GM13976 (cell line): ENCODE measurements at regions not wholly inside any gene's neighbourhood (a gene's known extent, or its start where the extent isn't known, plus 50 kb on each side); places are given as distances from the start of the nearest gene placed in this dataset.
"Not testable (repeated sequence)": the region's sequence is repeated elsewhere in the genome, so short reads cannot be mapped to it uniquely, and the experiment has no call there.

Experiments
- DNase-seq: peaks from one replicate; pipeline ENCODE4 v3.0.0; 2012; ENCODE audit warnings: low spot score
- in situ Hi-C: fragments of 300-500 bp; cut with MboI; formaldehyde crosslinking; loops from one replicate; pipeline ENCODE4 v1.12.0; 2022; ENCODE audit warnings: low sequenced_read_pairs, mixed read lengths, inconsistent platforms; ENCODE audit not compliant: unreplicated experiment
- TF ChIP-seq, protein P1 (sequence below): IDR thresholded peaks from 2 replicates; pipeline ENCODE4 v1.5.1; 2012; ENCODE audit warnings: borderline replicate concordance, mild to moderate bottlenecking; ENCODE audit not compliant: insufficient read depth; ENCODE audit errors: extremely low read depth, missing control alignments, control extremely low read depth

- TF ChIP-seq, protein P1, sequence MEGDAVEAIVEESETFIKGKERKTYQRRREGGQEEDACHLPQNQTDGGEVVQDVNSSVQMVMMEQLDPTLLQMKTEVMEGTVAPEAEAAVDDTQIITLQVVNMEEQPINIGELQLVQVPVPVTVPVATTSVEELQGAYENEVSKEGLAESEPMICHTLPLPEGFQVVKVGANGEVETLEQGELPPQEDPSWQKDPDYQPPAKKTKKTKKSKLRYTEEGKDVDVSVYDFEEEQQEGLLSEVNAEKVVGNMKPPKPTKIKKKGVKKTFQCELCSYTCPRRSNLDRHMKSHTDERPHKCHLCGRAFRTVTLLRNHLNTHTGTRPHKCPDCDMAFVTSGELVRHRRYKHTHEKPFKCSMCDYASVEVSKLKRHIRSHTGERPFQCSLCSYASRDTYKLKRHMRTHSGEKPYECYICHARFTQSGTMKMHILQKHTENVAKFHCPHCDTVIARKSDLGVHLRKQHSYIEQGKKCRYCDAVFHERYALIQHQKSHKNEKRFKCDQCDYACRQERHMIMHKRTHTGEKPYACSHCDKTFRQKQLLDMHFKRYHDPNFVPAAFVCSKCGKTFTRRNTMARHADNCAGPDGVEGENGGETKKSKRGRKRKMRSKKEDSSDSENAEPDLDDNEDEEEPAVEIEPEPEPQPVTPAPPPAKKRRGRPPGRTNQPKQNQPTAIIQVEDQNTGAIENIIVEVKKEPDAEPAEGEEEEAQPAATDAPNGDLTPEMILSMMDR: no peak
- in situ Hi-C loops: no loop called here
- no peak for DNase-seq
Observed at GRCh38 chrX:981791-982626, 230.4 kb downstream of the CRLF2 start.

- TF ChIP-seq, protein P1: no peak
- in situ Hi-C loops: no loop called here
- no peak for DNase-seq
Observed at GRCh38 chrX:980587-981235, 231.7 kb downstream of the CRLF2 start.

- in situ Hi-C loops, DNase-seq: not testable (repeated sequence)
Observed at GRCh38 chrX:979127-979526, 233.3 kb downstream of the CRLF2 start.

DNA sequence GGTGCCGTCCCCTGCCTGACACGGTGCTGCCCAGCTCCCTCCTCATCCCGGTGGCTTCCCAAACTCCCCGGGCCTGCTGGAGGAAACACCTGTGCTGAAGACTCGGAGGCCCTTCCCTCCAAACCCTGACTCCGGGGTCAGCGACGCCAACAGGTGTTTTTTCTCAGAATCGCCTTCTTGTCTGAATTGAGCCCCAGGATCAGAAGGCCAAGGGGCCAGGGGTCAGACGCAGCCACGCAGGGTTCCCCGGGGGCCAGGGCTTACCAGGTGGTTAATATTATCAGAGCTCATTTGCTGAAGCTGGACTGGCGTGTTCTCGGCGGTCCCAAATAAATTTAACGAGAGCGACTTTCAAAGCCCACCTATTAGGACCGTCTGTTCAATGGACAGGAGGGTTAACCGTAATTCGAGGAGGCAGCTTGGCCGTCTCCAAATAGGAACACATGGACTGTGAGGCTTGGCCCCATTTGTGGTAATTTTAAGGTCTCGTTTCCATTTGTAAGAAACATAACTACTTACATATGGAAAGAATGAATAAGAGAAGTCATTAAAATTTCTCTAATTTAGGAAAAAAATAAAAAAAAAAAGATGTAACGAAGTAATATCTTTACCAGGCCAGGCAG is 239.3 kb downstream of the CRLF2 start:
- in situ Hi-C loops: no loop called here
- no peak for DNase-seq
- TF ChIP-seq, protein P1: no peak

DNA sequence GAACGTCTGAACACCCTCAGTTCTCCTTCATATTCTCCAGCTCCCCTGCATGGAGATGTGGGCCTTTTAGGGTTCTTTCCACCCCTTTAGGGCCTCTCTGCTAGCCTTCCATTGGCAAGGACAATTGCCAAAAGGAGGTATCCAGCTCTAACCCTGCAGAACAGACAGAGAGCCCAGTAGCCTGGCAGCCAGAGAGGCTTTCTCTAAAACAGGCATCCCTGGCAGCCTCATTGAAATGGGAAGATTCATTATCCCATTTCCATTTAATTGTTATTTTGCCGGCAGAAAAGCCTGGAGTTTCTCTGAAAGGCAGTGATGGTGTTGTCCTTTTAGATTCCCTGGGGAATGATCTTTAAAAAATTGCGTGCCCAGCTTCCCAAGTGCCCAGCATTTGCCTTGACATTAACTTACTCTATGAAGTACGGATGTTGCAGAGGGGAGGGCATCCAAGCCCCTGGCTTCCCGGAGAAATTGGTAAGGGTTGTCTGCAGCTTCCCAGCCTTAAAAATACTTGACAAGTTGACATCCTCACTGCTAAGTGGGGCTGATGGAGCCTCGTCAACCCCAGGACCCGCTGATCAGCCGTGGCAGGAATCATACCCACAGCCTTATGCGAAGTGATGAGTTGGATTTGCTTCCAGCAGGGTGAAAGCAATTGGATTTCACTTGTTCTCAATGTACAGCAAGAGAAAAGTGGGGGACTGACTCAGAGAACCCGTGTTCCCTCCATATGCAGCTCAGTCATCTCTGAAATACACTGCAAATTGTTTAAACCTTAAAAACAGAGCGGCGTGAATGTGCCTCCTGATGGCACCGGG is 244.1 kb downstream of the CRLF2 start:
- in situ Hi-C loops: no loop called here
- TF ChIP-seq, protein P1: no peak
- no peak for DNase-seq

- DNase-seq: no peak
- in situ Hi-C loops: no loop called here
- TF ChIP-seq, protein P1: no peak
Observed at GRCh38 chrX:966396-967070, 245.9 kb downstream of the CRLF2 start.
